GM23338 (cell line): ENCODE measurements at regions not wholly inside any gene's neighbourhood (a gene's known extent, or its start where the extent isn't known, plus 50 kb on each side); places are given as distances from the start of the nearest gene placed in this dataset.

Experiments used
- ATAC-seq: fragments of 200-7000 bp; cut with Tn5 transposase; 3 replicates; pipeline ENCODE4 v1.9.1; 2020
- DNase-seq: peaks from one replicate; pipeline ENCODE4 v3.0.0-alpha.2; 2015; ENCODE audit warnings: low spot score
- H2AFZ ChIP-seq: fragments of 200-600 bp; sonication (generic); 2 replicates; pipeline ENCODE4 v1.8.0; 2016; ENCODE audit warnings: antibody characterized with exemption, mild to moderate bottlenecking, moderate library complexity
- H3F3A ChIP-seq: fragments of 200-600 bp; sonication (generic); replicated peaks from 2 replicates; pipeline ENCODE4 v1.8.0; 2017; ENCODE audit warnings: antibody characterized with exemption, mixed run types, low read depth
- H3K27ac ChIP-seq: fragments of 200-600 bp; sonication (generic); 2 replicates; pipeline ENCODE4 v1.6.1; 2016; ENCODE audit warnings: low read depth
- H3K27me3 ChIP-seq: fragments of 200-600 bp; sonication (generic); 2 replicates; pipeline ENCODE4 v1.8.0; 2016; ENCODE audit warnings: mild to moderate bottlenecking, mixed run types, moderate library complexity; ENCODE audit not compliant: insufficient read depth
- H3K36me3 ChIP-seq: fragments of 200-600 bp; sonication (generic); 2 replicates; pipeline ENCODE4 v1.8.0; 2016; ENCODE audit warnings: mild to moderate bottlenecking; ENCODE audit not compliant: insufficient read depth
- H3K4me1 ChIP-seq: fragments of 200-600 bp; sonication (generic); 2 replicates; pipeline ENCODE4 v1.8.0; 2016; ENCODE audit warnings: mild to moderate bottlenecking, moderate library complexity; ENCODE audit not compliant: insufficient read depth
- H3K4me2 ChIP-seq: fragments of 200-600 bp; sonication (generic); 2 replicates; pipeline ENCODE4 v1.7.1; 2017; ENCODE audit warnings: mixed run types
- H3K4me3 ChIP-seq: fragments of 200-600 bp; sonication (generic); 2 replicates; pipeline ENCODE4 v1.6.1; 2016; ENCODE audit warnings: mixed run types
- H3K79me2 ChIP-seq: fragments of 200-600 bp; sonication (generic); replicated peaks from 2 replicates; pipeline ENCODE4 v1.8.0; 2017; ENCODE audit warnings: mild to moderate bottlenecking; ENCODE audit not compliant: insufficient read depth
- H3K9me2 ChIP-seq: fragments of 200-600 bp; sonication (generic); 2 replicates; pipeline ENCODE4 v1.8.0; 2017; ENCODE audit not compliant: insufficient read depth
- H4K20me1 ChIP-seq: fragments of 200-600 bp; sonication (generic); replicated peaks from 2 replicates; pipeline ENCODE4 v1.8.0; 2017; ENCODE audit warnings: mild to moderate bottlenecking; ENCODE audit not compliant: insufficient read depth
- H3K27ac Mint-ChIP-seq: 2 replicates; pipeline ENCODE4 v1.8.0; 2020; ENCODE audit warnings: inconsistent platforms, mild to moderate bottlenecking, moderate library complexity, mixed read lengths
- H3K27me3 Mint-ChIP-seq: 3 replicates; pipeline ENCODE4 v1.8.0; 2022; ENCODE audit warnings: low read depth, mild to moderate bottlenecking, moderate library complexity, mixed read lengths, inconsistent platforms; ENCODE audit not compliant: insufficient read depth, poor library complexity
- H3K36me3 Mint-ChIP-seq: 3 replicates; pipeline ENCODE4 v1.8.0; 2021; ENCODE audit warnings: low read depth, mild to moderate bottlenecking, inconsistent platforms, moderate library complexity, mixed read lengths
- H3K4me1 Mint-ChIP-seq: 3 replicates; pipeline ENCODE4 v1.8.0; 2020; ENCODE audit warnings: mild to moderate bottlenecking, inconsistent platforms, mixed read lengths
- H3K4me3 Mint-ChIP-seq: 3 replicates; pipeline ENCODE4 v1.8.0; 2021; ENCODE audit warnings: moderate library complexity, mild to moderate bottlenecking, inconsistent platforms, mixed read lengths
- H3K9me3 Mint-ChIP-seq: 3 replicates; pipeline ENCODE4 v1.8.0; 2020; ENCODE audit warnings: moderate library complexity, mild to moderate bottlenecking, inconsistent platforms, mixed read lengths
- CREB1 ChIP-seq: fragments of 250-450 bp; sonication (Bioruptor Pico); IDR thresholded peaks from 2 replicates; pipeline ENCODE4 v1.5.0; 2020; ENCODE audit warnings: low read depth, mild to moderate bottlenecking, moderate library complexity
- CTCF ChIP-seq, 2 experiments: fragments of 200-600 bp in 1 of 2; sonication (generic) in 1 of 2; conservative IDR thresholded peaks; 2 replicates each; pipeline versions ENCODE4 v1.5.1 to v1.6.1; 2016 to 2017; ENCODE audit warnings: antibody characterized with exemption in 2 of 2, low read depth in 2 of 2, mild to moderate bottlenecking in 2 of 2, moderate library complexity in 1 of 2
- EZH2 ChIP-seq: fragments of 200-600 bp; sonication (generic); IDR thresholded peaks from one replicate; pipeline ENCODE4 v1.8.0; 2017; ENCODE audit warnings: antibody characterized with exemption, mild to moderate bottlenecking, low read depth; ENCODE audit not compliant: unreplicated experiment
- EZH2phosphoT487 ChIP-seq: fragments of 200-600 bp; sonication (generic); IDR thresholded peaks from one replicate; pipeline ENCODE4 v1.8.1; 2018; ENCODE audit warnings: antibody characterized with exemption; ENCODE audit not compliant: unreplicated experiment
- JUNB ChIP-seq: IDR thresholded peaks from one replicate; pipeline ENCODE4 v1.6.1; 2016; ENCODE audit warnings: antibody characterized with exemption; ENCODE audit not compliant: unreplicated experiment
- NANOG ChIP-seq: IDR thresholded peaks from 2 replicates; pipeline ENCODE4 v1.6.1; 2016; ENCODE audit warnings: antibody characterized with exemption, borderline replicate concordance
- POLR2AphosphoS5 ChIP-seq: IDR thresholded peaks from 2 replicates; pipeline ENCODE4 v1.6.1; 2016; ENCODE audit warnings: antibody characterized with exemption, low read depth
- REST ChIP-seq: IDR thresholded peaks from one replicate; pipeline ENCODE4 v1.6.1; 2018; ENCODE audit warnings: antibody characterized with exemption; ENCODE audit not compliant: unreplicated experiment
- STAT1 ChIP-seq: IDR thresholded peaks from one replicate; pipeline ENCODE4 v1.6.1; 2016; ENCODE audit warnings: antibody characterized with exemption; ENCODE audit not compliant: unreplicated experiment
- ZNF114 ChIP-seq: fragments of 250-450 bp; sonication (Bioruptor Pico); IDR thresholded peaks from 2 replicates; pipeline ENCODE4 v1.5.0; 2020; ENCODE audit warnings: mild to moderate bottlenecking, moderate library complexity
- ZNF331 ChIP-seq: fragments of 250-450 bp; sonication (Bioruptor Pico); IDR thresholded peaks from 2 replicates; pipeline ENCODE4 v1.5.0; 2020; ENCODE audit warnings: low read depth, mild to moderate bottlenecking, moderate library complexity
- ZNF462 ChIP-seq: fragments of 250-450 bp; sonication (Bioruptor Pico); IDR thresholded peaks from 2 replicates; pipeline ENCODE4 v1.5.0; 2020; ENCODE audit warnings: mild to moderate bottlenecking, moderate library complexity
- TF ChIP-seq, protein P1 (sequence below): IDR thresholded peaks from 2 replicates; pipeline ENCODE4 v1.6.1; 2016; ENCODE audit warnings: antibody characterized with exemption

DNA sequence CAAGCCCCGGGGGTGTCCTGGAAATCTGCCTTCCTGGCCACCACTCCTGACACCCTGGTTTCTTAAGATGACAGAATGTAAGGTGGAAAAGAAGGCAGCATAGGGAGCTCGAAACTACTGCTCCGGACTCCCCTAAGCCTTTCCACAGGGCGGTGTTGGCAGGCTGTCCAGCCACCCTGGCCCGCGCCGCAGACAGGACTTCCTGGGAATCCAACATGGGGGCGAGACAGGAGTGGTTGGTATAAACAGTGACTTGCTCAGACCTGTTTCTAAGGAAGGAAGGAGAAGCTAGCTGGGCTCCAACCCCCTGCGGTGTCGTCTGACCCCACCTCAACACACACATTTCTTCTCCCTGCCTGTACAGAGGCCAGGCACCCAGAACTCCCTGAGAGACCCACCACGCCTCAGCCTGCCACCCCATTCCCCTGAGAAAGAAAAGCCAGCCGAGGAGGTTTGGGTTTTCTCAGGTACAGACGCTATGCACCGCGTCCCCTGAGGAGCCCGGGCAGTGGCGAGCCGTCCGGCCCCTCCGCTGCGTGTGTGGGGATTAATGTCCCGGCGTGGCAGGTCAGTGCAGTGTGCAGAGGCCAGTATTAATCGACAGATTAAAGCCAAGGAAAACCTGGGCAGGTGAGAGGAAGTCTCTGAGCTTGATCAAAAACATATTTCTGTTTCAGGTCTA lies 349.6 kb upstream of the MKI67 start:
- no peaks in the 10 kb centered on the region for H3K27me3 ChIP-seq
- no peaks in the 10 kb centered on the region for H3K27me3 Mint-ChIP-seq
- no peak overlapping the region for H3K27ac ChIP-seq
- H3K36me3 ChIP-seq = no peaks in the 10 kb centered on the region
- H4K20me1 ChIP-seq = no peaks in the 10 kb centered on the region
- no peak overlapping the region for H3K4me2 ChIP-seq
- no peaks in the 10 kb centered on the region for H3K9me3 Mint-ChIP-seq
- H3K4me3 ChIP-seq = no peak overlapping the region
- H3K4me1 Mint-ChIP-seq = peaks cover 10% of the 10 kb centered on the region
- ATAC-seq (no peak), DNase-seq (no peak)
- TF ChIP-seq REST (no peak), POLR2AphosphoS5 (no peak), EZH2phosphoT487 (no peak), EZH2 (no peak), NANOG (no peak), ZNF331 (CRISPR knock-in tag) (no peak), CTCF (conservative IDR thresholded peaks at IDR 0.05; ENCODE audit: low read depth in 2 of 2) (no peak), CREB1 (no peak), JUNB (no peak), ZNF462 (no peak), ZNF114 (no peak), STAT1 (no peak)
- TF ChIP-seq, protein P1, sequence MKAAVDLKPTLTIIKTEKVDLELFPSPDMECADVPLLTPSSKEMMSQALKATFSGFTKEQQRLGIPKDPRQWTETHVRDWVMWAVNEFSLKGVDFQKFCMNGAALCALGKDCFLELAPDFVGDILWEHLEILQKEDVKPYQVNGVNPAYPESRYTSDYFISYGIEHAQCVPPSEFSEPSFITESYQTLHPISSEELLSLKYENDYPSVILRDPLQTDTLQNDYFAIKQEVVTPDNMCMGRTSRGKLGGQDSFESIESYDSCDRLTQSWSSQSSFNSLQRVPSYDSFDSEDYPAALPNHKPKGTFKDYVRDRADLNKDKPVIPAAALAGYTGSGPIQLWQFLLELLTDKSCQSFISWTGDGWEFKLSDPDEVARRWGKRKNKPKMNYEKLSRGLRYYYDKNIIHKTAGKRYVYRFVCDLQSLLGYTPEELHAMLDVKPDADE = no peak
- H3K27ac Mint-ChIP-seq = no peak overlapping the region
- H2AFZ ChIP-seq = no peak overlapping the region
- no peaks in the 10 kb centered on the region for H3F3A ChIP-seq
- no peaks in the 10 kb centered on the region for H3K4me1 ChIP-seq
- H3K9me2 ChIP-seq = peaks cover 10% of the 10 kb centered on the region; the same call in 1 of the 2 replicates
- H3K4me3 Mint-ChIP-seq = no peak overlapping the region
- no peaks in the 10 kb centered on the region for H3K36me3 Mint-ChIP-seq
- H3K79me2 ChIP-seq = no peaks in the 10 kb centered on the region
